ENCODE measurements at regions not wholly inside any gene's neighbourhood (a gene's known extent, or its start where the extent isn't known, plus 50 kb on each side); places are given as distances from the start of the nearest gene placed in this dataset.

DNA sequence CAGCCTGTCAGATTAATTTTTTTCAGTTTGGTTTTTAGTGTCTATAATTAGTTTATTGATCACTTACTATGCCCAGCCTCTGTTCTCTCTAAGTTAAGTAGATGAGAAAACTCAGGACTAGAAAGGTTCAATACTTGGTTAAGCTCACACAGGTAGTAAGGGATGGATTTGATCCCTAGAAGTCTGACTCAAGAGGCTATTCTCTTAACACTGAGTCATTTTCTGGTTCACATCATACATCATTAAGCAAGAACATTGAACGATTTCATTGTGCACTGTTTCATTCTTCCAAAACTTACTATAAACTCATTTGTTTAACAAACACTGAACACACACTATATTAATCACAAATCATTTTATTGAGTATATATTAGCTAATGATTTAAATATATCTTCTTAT is 54.1 kb upstream of the SLC38A11 start:
- Mint-ChIP-seq H3K27me3 (ENCODE audit: insufficient read depth) (peaks cover 7% of the 10 kb centered on the region), H3K27ac (no peak overlapping the region), H3K9me3 (no peaks in the 10 kb centered on the region), H3K36me3 (ENCODE audit: low read depth) (no peaks in the 10 kb centered on the region), H3K4me3 (no peak overlapping the region), H3K4me1 (ENCODE audit: low read depth) (peaks cover 6% of the 10 kb centered on the region)
- TF ChIP-seq, protein P1, sequence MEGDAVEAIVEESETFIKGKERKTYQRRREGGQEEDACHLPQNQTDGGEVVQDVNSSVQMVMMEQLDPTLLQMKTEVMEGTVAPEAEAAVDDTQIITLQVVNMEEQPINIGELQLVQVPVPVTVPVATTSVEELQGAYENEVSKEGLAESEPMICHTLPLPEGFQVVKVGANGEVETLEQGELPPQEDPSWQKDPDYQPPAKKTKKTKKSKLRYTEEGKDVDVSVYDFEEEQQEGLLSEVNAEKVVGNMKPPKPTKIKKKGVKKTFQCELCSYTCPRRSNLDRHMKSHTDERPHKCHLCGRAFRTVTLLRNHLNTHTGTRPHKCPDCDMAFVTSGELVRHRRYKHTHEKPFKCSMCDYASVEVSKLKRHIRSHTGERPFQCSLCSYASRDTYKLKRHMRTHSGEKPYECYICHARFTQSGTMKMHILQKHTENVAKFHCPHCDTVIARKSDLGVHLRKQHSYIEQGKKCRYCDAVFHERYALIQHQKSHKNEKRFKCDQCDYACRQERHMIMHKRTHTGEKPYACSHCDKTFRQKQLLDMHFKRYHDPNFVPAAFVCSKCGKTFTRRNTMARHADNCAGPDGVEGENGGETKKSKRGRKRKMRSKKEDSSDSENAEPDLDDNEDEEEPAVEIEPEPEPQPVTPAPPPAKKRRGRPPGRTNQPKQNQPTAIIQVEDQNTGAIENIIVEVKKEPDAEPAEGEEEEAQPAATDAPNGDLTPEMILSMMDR (IDR thresholded peaks at IDR 0.05), result no peak
- DNase-seq, result no peak

DNA sequence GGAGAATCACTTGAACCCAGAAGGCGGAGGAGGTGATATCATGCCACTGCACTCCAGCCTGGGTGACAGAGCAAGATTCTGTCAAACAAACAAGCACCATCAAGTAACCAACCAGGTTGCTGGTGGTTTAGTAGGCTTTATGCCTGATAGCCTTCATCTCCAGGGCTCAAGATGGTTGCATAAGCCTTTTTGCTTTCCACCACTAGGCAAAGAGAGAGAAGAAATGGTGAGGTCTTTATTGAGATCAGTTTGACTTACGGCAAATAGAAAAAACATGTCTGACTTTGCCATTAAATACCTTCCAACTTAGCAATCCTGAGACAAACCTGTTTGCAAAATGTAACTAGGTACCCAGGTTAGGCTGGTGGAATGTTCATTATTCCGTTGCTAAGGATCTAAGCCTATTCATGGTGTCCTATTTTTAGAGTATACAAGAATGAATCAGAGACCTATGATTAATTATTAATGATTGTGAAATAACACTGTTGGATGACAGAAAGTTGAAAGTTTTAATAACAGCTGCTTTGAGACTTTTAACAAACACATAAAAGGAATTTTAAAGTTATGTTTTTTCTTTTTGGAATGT is 53.5 kb upstream of the SLC38A11 start:
- Mint-ChIP-seq H3K27ac (no peak overlapping the region), H3K9me3 (no peaks in the 10 kb centered on the region), H3K4me3 (no peak overlapping the region), H3K27me3 (ENCODE audit: insufficient read depth) (peaks cover 6% of the 10 kb centered on the region), H3K4me1 (ENCODE audit: low read depth) (peaks cover 6% of the 10 kb centered on the region), H3K36me3 (ENCODE audit: low read depth) (no peaks in the 10 kb centered on the region)
- TF ChIP-seq, protein P1 (IDR thresholded peaks at IDR 0.05), result no peak
- DNase-seq, result no peak

DNA sequence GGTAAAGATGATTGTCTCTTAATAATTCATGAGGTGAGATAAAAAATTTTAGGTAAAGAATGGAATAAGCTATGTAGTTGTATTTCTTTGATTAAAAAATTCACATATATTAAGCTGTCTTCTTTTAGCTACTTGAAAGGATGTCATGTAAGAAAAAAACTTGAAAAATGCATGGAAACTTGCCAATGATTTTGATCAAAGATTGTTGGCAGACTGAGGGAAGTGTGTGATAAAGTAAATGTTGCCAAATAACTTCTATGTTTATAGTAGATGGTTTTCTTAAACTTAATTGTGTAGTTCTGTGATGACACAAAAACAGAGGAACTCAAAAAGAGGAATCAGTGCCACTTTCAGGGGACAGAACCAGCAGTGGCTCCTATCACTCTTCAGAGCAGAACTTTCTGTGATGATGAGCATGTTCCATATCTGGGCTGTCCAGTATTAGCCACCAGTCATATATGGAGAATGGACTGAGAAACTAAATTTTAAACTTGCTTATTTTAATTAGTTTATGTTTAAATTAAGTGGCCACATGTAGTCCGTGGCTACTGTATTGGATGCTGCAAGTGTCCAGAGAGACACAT is 51.9 kb upstream of the SLC38A11 start:
- Mint-ChIP-seq H3K4me1 (ENCODE audit: low read depth) (peaks cover 6% of the 10 kb centered on the region), H3K27ac (no peak overlapping the region)

More for the DNA sequence above, 51.9 kb upstream of the SLC38A11 start:
- DNase-seq, result no peak
- H3K9me3 Mint-ChIP-seq, result no peaks in the 10 kb centered on the region
- no peaks in the 10 kb centered on the region for H3K36me3 Mint-ChIP-seq (ENCODE audit: low read depth)
- TF ChIP-seq, protein P1 (IDR thresholded peaks at IDR 0.05), result no peak
- H3K27me3 Mint-ChIP-seq (ENCODE audit: insufficient read depth), result peaks cover 5% of the 10 kb centered on the region
- H3K4me3 Mint-ChIP-seq, result no peak overlapping the region
